ENCODE measurements at regions not wholly inside any gene's neighbourhood (a gene's known extent, or its start where the extent isn't known, plus 50 kb on each side); places are given as distances from the start of the nearest gene placed in this dataset.
A peak's percentile ranks its signal among the peaks of the same experiment; 100 is the strongest.
"Not testable (repeated sequence)": the region's sequence is repeated elsewhere in the genome, so short reads cannot be mapped to it uniquely, and the experiment has no call there.

DNA sequence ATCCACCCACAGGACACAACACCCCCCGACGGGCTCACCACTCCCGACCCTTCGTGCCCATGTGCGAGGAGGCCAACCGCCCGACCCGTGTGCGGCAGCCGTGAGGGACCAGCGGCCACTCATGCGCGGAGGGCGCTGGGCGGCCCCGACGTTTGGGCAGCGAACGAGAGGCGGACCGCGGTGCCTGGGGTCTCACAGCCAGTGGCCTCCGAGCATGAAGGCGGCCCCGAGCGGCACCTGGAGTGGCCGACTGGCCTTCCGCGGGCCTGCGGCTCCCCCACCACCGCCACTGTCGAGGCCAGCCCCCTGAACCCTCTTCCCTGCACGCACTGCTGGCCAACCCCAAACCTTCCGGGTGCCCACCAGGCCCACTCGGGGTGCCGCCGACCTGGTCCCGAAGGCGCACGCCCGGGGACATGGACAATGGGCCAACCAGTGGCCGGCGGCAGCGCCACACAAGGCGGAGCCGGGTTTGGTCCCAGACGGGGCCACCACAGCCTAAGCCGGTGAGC lies 4274.9 kb upstream of the OR11H1 start:
- intact Hi-C loops (cut with micrococcal nuclease; ENCODE audit: unreplicated experiment): no loop called here
- Histone ChIP-seq H3K9me3 (ENCODE audit: insufficient read depth, low read depth) (no peaks in the 10 kb centered on the region), H3K4me3 (no peak overlapping the region), H3K27me3 (ENCODE audit: insufficient read depth, low read depth) (no peaks in the 10 kb centered on the region), H3K27ac (no peak overlapping the region), H3K36me3 (ENCODE audit: low read depth) (no peaks in the 10 kb centered on the region), H2AFZ (no peak overlapping the region), H3K4me1 (replicated peaks; ENCODE audit: insufficient read depth) (no peaks in the 10 kb centered on the region), H3K9me2 (ENCODE audit: insufficient read depth) (no peaks in the 10 kb centered on the region), H3K4me2 (no peak overlapping the region), H4K20me1 (ENCODE audit: insufficient read depth) (no peaks in the 10 kb centered on the region), H3F3A (ENCODE audit: insufficient read depth, low read depth) (no peaks in the 10 kb centered on the region), H3K79me2 (ENCODE audit: low read depth) (no peaks in the 10 kb centered on the region)
- no peak for DNase-seq
- CTCF ChIA-PET: no interaction called here
- TF ChIP-seq, protein P1, sequence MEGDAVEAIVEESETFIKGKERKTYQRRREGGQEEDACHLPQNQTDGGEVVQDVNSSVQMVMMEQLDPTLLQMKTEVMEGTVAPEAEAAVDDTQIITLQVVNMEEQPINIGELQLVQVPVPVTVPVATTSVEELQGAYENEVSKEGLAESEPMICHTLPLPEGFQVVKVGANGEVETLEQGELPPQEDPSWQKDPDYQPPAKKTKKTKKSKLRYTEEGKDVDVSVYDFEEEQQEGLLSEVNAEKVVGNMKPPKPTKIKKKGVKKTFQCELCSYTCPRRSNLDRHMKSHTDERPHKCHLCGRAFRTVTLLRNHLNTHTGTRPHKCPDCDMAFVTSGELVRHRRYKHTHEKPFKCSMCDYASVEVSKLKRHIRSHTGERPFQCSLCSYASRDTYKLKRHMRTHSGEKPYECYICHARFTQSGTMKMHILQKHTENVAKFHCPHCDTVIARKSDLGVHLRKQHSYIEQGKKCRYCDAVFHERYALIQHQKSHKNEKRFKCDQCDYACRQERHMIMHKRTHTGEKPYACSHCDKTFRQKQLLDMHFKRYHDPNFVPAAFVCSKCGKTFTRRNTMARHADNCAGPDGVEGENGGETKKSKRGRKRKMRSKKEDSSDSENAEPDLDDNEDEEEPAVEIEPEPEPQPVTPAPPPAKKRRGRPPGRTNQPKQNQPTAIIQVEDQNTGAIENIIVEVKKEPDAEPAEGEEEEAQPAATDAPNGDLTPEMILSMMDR (conservative IDR thresholded peaks at IDR 0.05): no peak
- TF ChIP-seq EZH2 (IDR thresholded peaks at IDR 0.05; ENCODE audit: low read depth): no peak
- BruUV-seq (replicated peaks): no TSS peak
- POLR2A ChIA-PET (ENCODE audit: unreplicated experiment): no interaction called here

DNA sequence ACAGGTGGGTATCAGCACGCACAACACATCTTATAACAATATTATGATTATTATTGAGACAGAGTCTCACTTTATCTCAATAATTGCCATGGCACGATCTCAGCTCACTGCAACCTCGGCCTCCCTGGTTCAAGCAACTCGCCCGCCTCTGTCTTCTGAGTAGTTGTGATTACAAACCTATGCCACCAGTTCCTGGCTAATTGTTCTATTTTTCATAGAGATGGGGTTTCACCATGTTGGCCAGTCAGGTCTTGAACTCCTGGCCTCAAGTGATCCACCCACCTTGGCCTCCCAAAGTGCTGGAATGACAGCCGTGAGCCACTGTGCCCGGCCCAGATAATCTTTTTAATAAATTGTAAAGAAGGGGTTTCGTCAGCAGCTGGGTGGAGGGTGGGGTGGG lies 4257.0 kb upstream of the OR11H1 start:
- H3K27ac ChIP-seq; H3K4me2 ChIP-seq; H3F3A ChIP-seq (ENCODE audit: insufficient read depth, low read depth); intact Hi-C loops (cut with micrococcal nuclease; ENCODE audit: unreplicated experiment); H3K27me3 ChIP-seq (ENCODE audit: insufficient read depth, low read depth); H3K4me3 ChIP-seq; H3K36me3 ChIP-seq (ENCODE audit: low read depth); DNase-seq; H2AFZ ChIP-seq; H4K20me1 ChIP-seq (ENCODE audit: insufficient read depth); H3K79me2 ChIP-seq (ENCODE audit: low read depth); H3K9me3 ChIP-seq (ENCODE audit: insufficient read depth, low read depth); H3K9me2 ChIP-seq (ENCODE audit: insufficient read depth); H3K4me1 ChIP-seq (replicated peaks; ENCODE audit: insufficient read depth); CTCF ChIA-PET; BruUV-seq (replicated peaks); POLR2A ChIA-PET (ENCODE audit: unreplicated experiment): not testable (repeated sequence)

DNA sequence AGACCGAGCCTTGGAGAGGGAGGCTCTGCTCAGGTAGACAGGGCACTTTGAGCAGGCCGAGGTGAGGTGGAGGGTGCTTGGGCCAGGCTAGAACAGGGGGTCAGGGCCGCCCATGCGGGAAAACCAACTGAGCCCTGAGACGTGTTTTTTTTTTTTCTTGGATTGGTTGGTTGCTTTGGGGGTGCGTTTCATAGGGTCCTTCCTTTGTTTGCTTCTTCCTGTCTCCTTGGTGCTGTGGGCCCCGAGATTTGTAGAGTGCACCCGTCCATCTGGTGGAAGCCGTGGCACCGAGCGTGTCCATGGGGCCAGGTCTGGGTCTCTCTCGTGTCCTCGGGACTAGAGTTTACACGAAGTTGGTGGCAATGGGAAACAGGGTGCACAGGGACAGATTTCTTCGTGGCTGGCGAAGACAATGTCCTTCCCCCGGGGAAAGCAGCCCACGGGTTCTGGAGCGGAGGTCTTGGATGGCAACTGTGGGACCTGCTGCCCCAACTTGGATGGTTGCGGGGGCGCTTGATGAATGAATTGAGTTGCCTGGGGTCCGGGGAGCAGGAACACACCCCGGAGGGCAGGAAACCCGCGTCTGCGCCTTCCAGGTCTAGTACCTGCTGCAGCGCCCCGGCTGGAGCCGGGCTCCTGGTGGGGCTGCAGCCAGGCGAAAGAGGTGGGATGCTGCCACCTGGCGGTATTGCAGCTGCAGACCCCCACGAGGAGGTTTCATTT lies 4242.7 kb upstream of the OR11H1 start:
- H3K36me3 ChIP-seq (ENCODE audit: low read depth); BruUV-seq (replicated peaks); H4K20me1 ChIP-seq (ENCODE audit: insufficient read depth); H3F3A ChIP-seq (ENCODE audit: insufficient read depth, low read depth); CTCF ChIA-PET; H3K9me2 ChIP-seq (ENCODE audit: insufficient read depth); H3K27ac ChIP-seq; POLR2A ChIA-PET (ENCODE audit: unreplicated experiment); H3K9me3 ChIP-seq (ENCODE audit: insufficient read depth, low read depth); H2AFZ ChIP-seq; intact Hi-C loops (cut with micrococcal nuclease; ENCODE audit: unreplicated experiment); H3K79me2 ChIP-seq (ENCODE audit: low read depth); H3K4me3 ChIP-seq; H3K4me1 ChIP-seq (replicated peaks; ENCODE audit: insufficient read depth): not testable (repeated sequence)
- peak overlapping the region; percentile 63 for H3K4me2 ChIP-seq
- TF ChIP-seq, protein P1 (conservative IDR thresholded peaks at IDR 0.05): peak; percentile 80
- H3K27me3 ChIP-seq (ENCODE audit: insufficient read depth, low read depth): peaks cover 13% of the 10 kb centered on the region
- peak in 1 of 2 experiments; percentile 47 for DNase-seq

DNA sequence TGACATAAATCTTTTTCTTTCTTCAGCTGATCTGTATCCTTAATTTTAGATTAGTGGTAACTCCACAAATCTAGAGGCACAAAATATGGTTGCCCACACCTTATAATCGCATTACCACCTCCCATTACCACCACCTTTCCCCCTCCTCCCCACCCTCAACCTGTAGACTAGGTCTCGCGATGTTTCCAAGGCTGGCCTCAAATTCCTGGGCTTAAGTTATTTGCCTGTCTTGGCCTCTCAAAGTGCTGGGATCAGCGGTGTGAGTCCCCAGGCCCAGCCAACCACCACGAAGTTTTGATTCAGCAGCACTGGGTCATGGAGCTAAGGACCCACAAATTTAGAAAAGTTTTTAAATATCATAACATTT lies 4242.2 kb upstream of the OR11H1 start:
- intact Hi-C loops (cut with micrococcal nuclease; ENCODE audit: unreplicated experiment); H3K9me3 ChIP-seq (ENCODE audit: insufficient read depth, low read depth); DNase-seq; H3K4me3 ChIP-seq; H3K4me1 ChIP-seq (replicated peaks; ENCODE audit: insufficient read depth); H3K27ac ChIP-seq; H3K79me2 ChIP-seq (ENCODE audit: low read depth); CTCF ChIA-PET; BruUV-seq (replicated peaks); POLR2A ChIA-PET (ENCODE audit: unreplicated experiment); H4K20me1 ChIP-seq (ENCODE audit: insufficient read depth); H3F3A ChIP-seq (ENCODE audit: insufficient read depth, low read depth); H3K36me3 ChIP-seq (ENCODE audit: low read depth); H2AFZ ChIP-seq; H3K9me2 ChIP-seq (ENCODE audit: insufficient read depth): not testable (repeated sequence)
- H3K27me3 ChIP-seq (ENCODE audit: insufficient read depth, low read depth): peaks cover 13% of the 10 kb centered on the region
- peak overlapping the region; percentile 63 for H3K4me2 ChIP-seq

DNA sequence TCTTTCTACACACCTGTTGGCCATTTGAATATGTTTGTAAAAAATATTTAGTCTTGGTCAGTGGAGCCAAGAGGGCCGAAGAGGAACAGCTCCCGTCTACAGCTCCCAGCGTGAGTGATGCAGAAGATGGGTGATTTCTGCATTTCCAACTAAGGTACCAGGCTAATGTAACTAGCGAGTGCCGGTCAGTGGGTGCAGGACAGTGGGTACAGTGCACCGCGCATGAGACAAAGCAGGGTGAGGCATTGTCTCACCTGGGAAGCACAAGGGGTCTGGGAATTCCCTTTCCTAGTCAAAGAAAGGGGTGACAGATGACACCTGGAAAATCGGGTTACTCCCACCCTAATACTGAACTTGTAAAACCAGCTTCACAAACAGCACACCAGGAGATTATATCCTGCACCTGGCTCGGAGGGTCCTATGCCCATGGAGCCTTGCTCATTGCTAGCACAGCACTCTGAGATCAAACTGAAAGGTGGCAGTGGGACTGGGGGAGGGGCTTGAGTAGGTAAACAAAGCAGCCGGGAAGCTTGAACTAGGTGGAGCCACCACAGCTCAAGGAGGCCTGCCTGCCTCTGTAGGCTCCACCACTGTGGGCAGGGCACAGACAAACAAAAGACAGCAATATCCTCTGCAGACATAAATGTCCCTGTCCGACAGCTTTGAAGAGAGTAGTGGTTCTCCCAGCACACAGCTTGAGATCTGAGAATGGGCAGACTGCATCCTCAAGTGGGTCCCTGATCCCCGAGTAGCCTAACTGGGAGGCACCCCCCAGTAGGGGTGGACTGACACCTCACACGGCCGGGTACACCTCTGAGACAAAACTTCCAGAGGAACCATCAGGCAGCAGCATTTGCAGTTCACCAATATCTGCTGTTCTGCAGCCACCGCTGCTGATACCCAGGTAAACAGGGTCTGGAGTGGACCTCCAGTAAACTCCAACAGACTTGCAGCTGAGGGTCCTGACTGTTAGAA lies 4239.5 kb upstream of the OR11H1 start:
- intact Hi-C loops (cut with micrococcal nuclease; ENCODE audit: unreplicated experiment); H3K4me1 ChIP-seq (replicated peaks; ENCODE audit: insufficient read depth); H3K9me2 ChIP-seq (ENCODE audit: insufficient read depth); H3F3A ChIP-seq (ENCODE audit: insufficient read depth, low read depth); H3K9me3 ChIP-seq (ENCODE audit: insufficient read depth, low read depth); CTCF ChIA-PET; POLR2A ChIA-PET (ENCODE audit: unreplicated experiment); H3K36me3 ChIP-seq (ENCODE audit: low read depth); BruUV-seq (replicated peaks); DNase-seq; H4K20me1 ChIP-seq (ENCODE audit: insufficient read depth); H2AFZ ChIP-seq; H3K27ac ChIP-seq; H3K4me3 ChIP-seq; H3K79me2 ChIP-seq (ENCODE audit: low read depth); H3K4me2 ChIP-seq: not testable (repeated sequence)
- H3K27me3 ChIP-seq (ENCODE audit: insufficient read depth, low read depth): peaks cover 16% of the 10 kb centered on the region
